ENCODE measurements at regions not wholly inside any gene's neighbourhood (a gene's known extent, or its start where the extent isn't known, plus 50 kb on each side); places are given as distances from the start of the nearest gene placed in this dataset.

- 77 to 78% methylated on average over 2 of the region's 2 CpGs for WGBS, 2 donors
- Histone ChIP-seq H3K36me3 (ENCODE audit: low read depth, missing control alignments) (no peaks in the 10 kb centered on the region), H3K4me1 (no peaks in the 10 kb centered on the region), H3K27me3 (no peaks in the 10 kb centered on the region), H3K9me3 (no peaks in the 10 kb centered on the region), H3K27ac (no peak overlapping the region), H3K4me3 (no peak overlapping the region)
- intact Hi-C loops (cut with DNase I; ENCODE audit: low total_unique reads): no loop called here
- no peak for DNase-seq
- TF ChIP-seq CTCF (IDR thresholded peaks at IDR 0.05) (no peak), POLR2A (IDR thresholded peaks at IDR 0.05) (no peak)
Measured at GRCh38 chr3:152719264-152719663, 115.7 kb upstream of the P2RY1 start.

DNA sequence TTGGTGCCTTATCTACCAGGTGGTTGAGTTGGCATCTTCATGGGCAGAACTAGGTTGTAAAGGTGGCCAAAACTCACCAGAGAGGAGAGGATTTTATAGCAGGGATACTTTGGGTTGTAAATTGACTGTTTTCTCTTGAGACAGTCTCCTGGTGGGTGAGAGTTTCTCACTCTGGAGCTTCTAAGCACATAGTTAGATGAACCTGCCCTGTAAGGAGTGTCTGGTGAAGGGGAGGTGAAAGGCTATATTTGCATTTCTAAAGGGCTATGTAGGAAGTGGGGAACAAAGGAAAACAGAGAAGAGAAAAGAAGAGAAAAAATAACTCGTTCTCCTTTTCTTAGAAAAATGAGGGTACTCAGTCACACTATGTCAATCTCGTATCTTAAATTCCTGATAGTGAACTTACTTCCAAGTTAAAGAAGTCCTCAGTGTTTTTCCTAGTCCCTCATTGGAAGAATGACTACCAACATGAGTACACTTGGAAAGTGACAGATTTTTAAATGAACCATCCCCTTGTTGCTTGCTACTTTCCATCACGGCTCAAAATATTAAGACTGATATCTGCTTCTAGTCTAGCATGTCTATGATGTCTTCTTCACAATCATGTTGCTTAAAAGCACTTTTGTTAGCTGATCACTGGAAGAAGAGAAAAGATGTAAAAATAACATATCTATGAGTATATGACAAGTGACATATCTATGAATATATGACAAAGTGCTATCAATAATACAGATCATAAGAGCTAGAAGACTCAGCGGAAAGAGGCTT, 113.8 kb upstream of the P2RY1 start:
- 83 to 91% methylated on average over 4 of the region's 4 CpGs for WGBS, 2 donors
- no peaks in the 10 kb centered on the region for H3K4me1 ChIP-seq
- DNase-seq: no peak
- no peaks in the 10 kb centered on the region for H3K9me3 ChIP-seq
- no peak overlapping the region for H3K4me3 ChIP-seq
- no peak overlapping the region for H3K27ac ChIP-seq
- TF ChIP-seq POLR2A (IDR thresholded peaks at IDR 0.05) (no peak), CTCF (IDR thresholded peaks at IDR 0.05) (no peak)
- intact Hi-C loops (cut with DNase I; ENCODE audit: low total_unique reads): no loop called here
- no peaks in the 10 kb centered on the region for H3K27me3 ChIP-seq
- H3K36me3 ChIP-seq (ENCODE audit: low read depth, missing control alignments): no peaks in the 10 kb centered on the region

DNA sequence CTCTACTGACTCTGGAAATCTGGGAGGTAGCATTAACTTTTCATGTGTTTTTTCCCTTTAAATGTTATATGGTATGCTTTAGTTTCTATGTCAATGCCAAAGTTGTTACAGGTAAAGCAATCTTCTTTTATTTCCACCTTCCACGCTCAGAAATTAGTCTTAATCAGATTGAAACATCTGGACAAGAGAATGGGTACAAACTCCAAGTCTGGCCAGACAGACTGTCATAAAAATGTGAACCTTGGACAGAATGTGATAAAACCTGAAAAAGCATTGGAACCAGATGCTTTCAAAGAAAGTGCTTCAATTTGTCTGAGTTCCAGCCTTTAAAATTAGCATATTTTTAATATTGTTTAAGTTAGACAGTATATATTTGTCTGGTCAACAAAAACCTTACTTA, 110.7 kb upstream of the P2RY1 start:
- Histone ChIP-seq H3K27ac (no peak overlapping the region), H3K27me3 (no peaks in the 10 kb centered on the region), H3K9me3 (no peaks in the 10 kb centered on the region), H3K36me3 (ENCODE audit: low read depth, missing control alignments) (no peaks in the 10 kb centered on the region), H3K4me3 (no peak overlapping the region), H3K4me1 (no peaks in the 10 kb centered on the region)
- intact Hi-C loops (cut with DNase I; ENCODE audit: low total_unique reads): no loop called here
- TF ChIP-seq POLR2A (IDR thresholded peaks at IDR 0.05) (no peak), CTCF (IDR thresholded peaks at IDR 0.05) (no peak)
- WGBS, 2 donors: 89 to 95% methylated on average over 1 of the region's 1 CpG
- DNase-seq: no peak

DNA sequence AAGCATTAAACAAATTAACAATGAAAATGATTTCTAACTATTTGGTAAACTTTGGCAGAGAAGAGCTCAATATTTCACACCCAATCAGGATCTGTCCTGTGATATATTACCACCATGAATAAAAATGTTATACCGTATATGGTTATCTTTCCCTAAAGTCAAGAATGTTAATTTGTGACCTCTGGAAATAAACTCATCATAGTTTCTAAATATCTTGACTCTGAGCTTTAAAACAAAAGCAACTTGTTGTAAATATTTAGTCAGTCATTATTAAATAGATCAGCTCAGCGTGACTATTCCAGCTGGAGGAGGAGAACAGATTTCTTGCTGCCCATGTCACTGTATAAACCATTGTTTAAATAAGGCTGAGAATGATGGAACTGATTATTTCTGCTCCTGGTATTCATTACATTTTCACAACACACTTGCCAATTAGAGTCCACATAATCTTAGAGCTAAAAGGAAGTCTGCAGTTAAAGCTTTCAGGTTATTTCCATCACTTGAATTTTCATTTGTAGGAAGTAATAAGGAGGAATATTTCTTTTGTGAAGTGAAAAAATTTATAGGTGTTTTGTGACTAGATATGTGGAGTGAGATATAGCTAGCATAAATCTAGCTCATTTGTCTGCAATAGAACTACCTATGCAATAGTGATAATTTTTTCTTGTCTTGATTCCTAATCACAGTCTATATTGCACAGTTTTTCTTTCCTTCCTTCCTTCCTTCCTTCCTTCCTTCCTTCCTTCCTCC, 106.5 kb upstream of the P2RY1 start:
- no peaks in the 10 kb centered on the region for H3K4me1 ChIP-seq
- 66 to 68% methylated on average over 2 of the region's 2 CpGs for whole genome bisulfite sequencing, 2 donors
- TF ChIP-seq POLR2A (IDR thresholded peaks at IDR 0.05): no peak
- no peak for TF ChIP-seq CTCF (IDR thresholded peaks at IDR 0.05)
- H3K27ac ChIP-seq: no peak overlapping the region
- intact Hi-C loops (cut with DNase I; ENCODE audit: low total_unique reads): no loop called here
- H3K27me3 ChIP-seq: no peaks in the 10 kb centered on the region
- H3K4me3 ChIP-seq: no peak overlapping the region
- no peaks in the 10 kb centered on the region for H3K9me3 ChIP-seq
- DNase-seq: no peak
- no peaks in the 10 kb centered on the region for H3K36me3 ChIP-seq (ENCODE audit: low read depth, missing control alignments)

Measured in testis (tissue), 2 donors.